GM19438 (cell line): ENCODE measurements at regions not wholly inside any gene's neighbourhood (a gene's known extent, or its start where the extent isn't known, plus 50 kb on each side); places are given as distances from the start of the nearest gene placed in this dataset.

ENCODE experiments used
- ATAC-seq: cut with Tn5 transposase; IDR thresholded peaks from one replicate; pipeline ENCODE4 v1.9.1; 2021; ENCODE audit warnings: low read depth; ENCODE audit not compliant: unreplicated experiment

- ATAC-seq = no peak
These were observed 211.9 kb downstream of the MYCN start for GRCh38 chr2:16152071-16152927.

GRCh38 chr2:16151651-16152050 is 211.3 kb downstream of the MYCN start:
- no peak for ATAC-seq

- no peak for ATAC-seq
These were observed 210.9 kb downstream of the MYCN start for GRCh38 chr2:16151281-16151570.

- ATAC-seq = no peak
These were observed 210.3 kb downstream of the MYCN start for GRCh38 chr2:16150456-16151280.

GRCh38 chr2:16149349-16150243 is 209.2 kb downstream of the MYCN start:
- ATAC-seq = no peak

- ATAC-seq = no peak
These were observed 208.4 kb downstream of the MYCN start for GRCh38 chr2:16148632-16149348.

- no peak for ATAC-seq
These were observed 202.3 kb downstream of the MYCN start for GRCh38 chr2:16142383-16143361.

- ATAC-seq = no peak
These were observed 201.2 kb downstream of the MYCN start for GRCh38 chr2:16141641-16141921.

GRCh38 chr2:16140771-16141640 is 200.7 kb downstream of the MYCN start:
- no peak for ATAC-seq

GRCh38 chr2:16139663-16140615 is 199.6 kb downstream of the MYCN start:
- no peak for ATAC-seq

- no peak for ATAC-seq
These were observed 198.7 kb downstream of the MYCN start for GRCh38 chr2:16138811-16139662.

- no peak for ATAC-seq
These were observed 196.9 kb downstream of the MYCN start for GRCh38 chr2:16137080-16137755.

- ATAC-seq = no peak
These were observed 196.2 kb downstream of the MYCN start for GRCh38 chr2:16136461-16137035.

- ATAC-seq = no peak
These were observed 195.6 kb downstream of the MYCN start for GRCh38 chr2:16135913-16136310.

- ATAC-seq = no peak
These were observed 195.0 kb downstream of the MYCN start for GRCh38 chr2:16135196-16135912.
